OCI-LY7 (cell line): ENCODE measurements at regions not wholly inside any gene's neighbourhood (a gene's known extent, or its start where the extent isn't known, plus 50 kb on each side); places are given as distances from the start of the nearest gene placed in this dataset.

ENCODE experiments used
- BruUV-seq: library from RNA; stranded (reverse); fragments of 400-500 nt; replicated peaks from 2 replicates; lab custom pipeline; 2021; lab: Mats Ljungman, UMichigan
- CTCF ChIA-PET: fragments of 300-600 bp; sonication (Branson Sonifier 250); formaldehyde crosslinking; loops from one replicate; lab custom pipeline; 2022; ENCODE audit warnings: antibody characterized with exemption; ENCODE audit not compliant: unreplicated experiment; lab: Charles Lee
- POLR2A ChIA-PET: fragments of 300-600 bp; sonication (Branson Sonifier 250); formaldehyde crosslinking; loops from one replicate; lab custom pipeline; 2022; ENCODE audit warnings: antibody characterized with exemption; lab: Charles Lee
- DNase-seq: peaks from one replicate; pipeline ENCODE4 v3.0.0-alpha.2; 2015; ENCODE audit warnings: low spot score
- H2AFZ ChIP-seq: fragments of 200-600 bp; sonication (generic), shearing (Covaris generic); 2 replicates; pipeline ENCODE4 v1.6.1; 2014; ENCODE audit warnings: mild to moderate bottlenecking, antibody characterized with exemption, low read length, moderate library complexity
- H3K27ac ChIP-seq: fragments of 200-600 bp; sonication (generic); 2 replicates; pipeline ENCODE4 v1.5.1; 2014; ENCODE audit warnings: mixed run types, low read depth, mild to moderate bottlenecking, moderate library complexity, low read length, inconsistent platforms; ENCODE audit not compliant: poor library complexity, severe bottlenecking
- H3K36me3 ChIP-seq: fragments of 200-600 bp; sonication (generic); 2 replicates; pipeline ENCODE4 v1.6.1; 2014; ENCODE audit warnings: mild to moderate bottlenecking, antibody characterized with exemption, low read length, moderate library complexity, mixed read lengths; ENCODE audit not compliant: insufficient read depth
- H3K4me1 ChIP-seq: fragments of 200-600 bp; sonication (generic); 2 replicates; pipeline ENCODE4 v1.5.1; 2014; ENCODE audit warnings: mild to moderate bottlenecking, low read length; ENCODE audit not compliant: insufficient read depth, poor library complexity, severe bottlenecking
- H3K4me2 ChIP-seq: fragments of 200-600 bp; sonication (generic); 2 replicates; pipeline ENCODE4 v1.6.1; 2014; ENCODE audit warnings: mild to moderate bottlenecking, low read length
- H3K4me3 ChIP-seq: fragments of 200-600 bp; sonication (generic); 2 replicates; pipeline ENCODE4 v1.5.1; 2014; ENCODE audit warnings: mild to moderate bottlenecking, low read depth, low read length; ENCODE audit not compliant: poor library complexity, severe bottlenecking
- H3K79me2 ChIP-seq: fragments of 200-600 bp; sonication (generic); 2 replicates; pipeline ENCODE4 v1.6.1; 2016; ENCODE audit warnings: low read depth, mild to moderate bottlenecking, low read length, moderate library complexity, mixed read lengths; ENCODE audit not compliant: insufficient read depth
- H3K9me2 ChIP-seq: fragments of 200-600 bp; sonication (generic); 2 replicates; pipeline ENCODE4 v1.6.1; 2016; ENCODE audit warnings: mild to moderate bottlenecking, low read length, mixed read lengths; ENCODE audit not compliant: insufficient read depth
- H3K9me3 ChIP-seq: fragments of 200-600 bp; sonication (generic); 2 replicates; pipeline ENCODE4 v1.6.1; 2014; ENCODE audit warnings: mild to moderate bottlenecking, mixed run types, low read length, mixed read lengths
- H4K20me1 ChIP-seq: fragments of 200-600 bp; sonication (generic); 2 replicates; pipeline ENCODE4 v1.6.1; 2014; ENCODE audit warnings: mild to moderate bottlenecking, antibody characterized with exemption, low read length, moderate library complexity, mixed read lengths; ENCODE audit not compliant: insufficient read depth
- CTCF ChIP-seq: fragments of 200-600 bp; sonication (generic); conservative IDR thresholded peaks from 2 replicates; pipeline ENCODE4 v1.5.1; 2014; ENCODE audit warnings: mild to moderate bottlenecking, antibody characterized with exemption, low read length, moderate library complexity, mixed read lengths
- EZH2phosphoT487 ChIP-seq: fragments of 200-600 bp; sonication (generic); IDR thresholded peaks from 2 replicates; pipeline ENCODE4 v1.6.1; 2018; ENCODE audit warnings: low read depth, borderline replicate concordance, mild to moderate bottlenecking, mixed run types, antibody characterized with exemption, low read length, moderate library complexity, mixed read lengths
- intact Hi-C: fragments of 100-400 bp; cut with micrococcal nuclease; formaldehyde crosslinking; loops from one replicate; pipeline ENCODE4 v1.10.0; 2022; ENCODE audit not compliant: unreplicated experiment

DNA sequence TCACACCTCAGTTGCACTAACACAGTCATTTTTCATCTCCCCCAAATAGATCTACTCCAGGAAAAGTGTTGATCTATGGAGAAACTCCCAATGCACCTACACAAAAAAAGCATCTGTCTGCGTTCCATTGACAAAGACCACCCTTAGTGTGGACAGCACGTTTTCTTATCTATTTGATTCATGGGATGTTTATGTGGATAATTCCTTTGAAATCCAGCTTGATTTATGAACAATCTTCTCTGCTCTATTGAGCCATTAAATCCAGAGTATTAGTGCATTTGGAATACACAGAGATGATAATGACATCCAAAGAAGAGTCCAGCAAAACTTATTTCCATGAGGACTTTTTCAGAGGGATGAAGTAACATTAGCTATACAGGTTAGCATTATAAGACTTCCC, 1221.9 kb upstream of the NXPH2 start:
- Histone ChIP-seq H3K79me2 (no peaks in the 10 kb centered on the region), H3K9me2 (no peaks in the 10 kb centered on the region), H4K20me1 (no peaks in the 10 kb centered on the region), H3K4me2 (no peak overlapping the region), H3K9me3 (no peaks in the 10 kb centered on the region), H3K4me1 (no peaks in the 10 kb centered on the region), H3K4me3 (no peak overlapping the region), H2AFZ (no peak overlapping the region), H3K27ac (no peak overlapping the region), H3K36me3 (no peaks in the 10 kb centered on the region)
- no TSS peak for BruUV-seq
- no peak for TF ChIP-seq CTCF
- no peak for TF ChIP-seq EZH2phosphoT487
- no peak for DNase-seq
- ChIA-PET POLR2A (no interaction called here), CTCF (no interaction called here)
- intact Hi-C loops, result no loop called here

DNA sequence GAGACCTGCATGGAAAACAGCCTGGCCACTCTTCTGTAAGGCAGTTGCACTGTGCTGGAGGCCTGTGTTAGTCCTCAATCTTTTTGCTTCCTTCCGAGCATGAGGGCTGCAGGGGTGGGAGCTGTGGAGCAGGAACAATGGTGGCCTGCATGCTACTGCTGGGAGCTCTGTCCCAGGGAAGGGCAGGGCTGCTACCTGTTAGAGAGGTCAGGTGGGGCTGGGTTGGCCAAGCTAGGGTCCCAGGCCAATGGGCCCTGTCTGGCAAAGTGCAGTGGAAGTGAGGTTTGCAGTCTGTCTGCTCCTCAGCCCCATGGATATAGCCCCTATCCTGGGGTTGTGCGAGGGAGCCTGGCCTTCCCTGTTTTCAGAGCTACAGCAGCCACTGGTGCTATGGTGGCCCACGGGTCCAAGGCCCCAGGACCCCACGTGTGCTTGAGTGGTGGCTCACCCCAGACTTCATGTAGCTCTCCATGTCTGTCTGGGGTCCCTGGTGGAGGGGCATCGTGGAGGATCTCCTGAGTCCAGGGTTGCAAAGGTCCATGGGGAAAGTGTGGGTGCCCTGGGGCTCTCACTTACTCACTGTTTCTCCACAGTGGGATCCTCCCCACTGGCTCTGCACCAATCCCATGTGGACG, 1212.6 kb upstream of the NXPH2 start:
- Histone ChIP-seq H3K36me3 (no peaks in the 10 kb centered on the region), H3K4me3 (no peak overlapping the region), H3K4me1 (no peaks in the 10 kb centered on the region), H3K9me2 (no peaks in the 10 kb centered on the region), H2AFZ (no peak overlapping the region), H3K9me3 (no peaks in the 10 kb centered on the region), H4K20me1 (no peaks in the 10 kb centered on the region), H3K79me2 (no peaks in the 10 kb centered on the region), H3K4me2 (no peak overlapping the region), H3K27ac (no peak overlapping the region)
- DNase-seq, result no peak
- no peak for TF ChIP-seq EZH2phosphoT487
- TF ChIP-seq CTCF, result no peak
- CTCF ChIA-PET, result no interaction called here
- POLR2A ChIA-PET, result no interaction called here
- BruUV-seq, result no TSS peak
- intact Hi-C loops, result no loop called here

GRCh38 chr2:139992078-139992477, 1211.9 kb upstream of the NXPH2 start:
- BruUV-seq, result no TSS peak
- H3K79me2 ChIP-seq, result no peaks in the 10 kb centered on the region
- POLR2A ChIA-PET, result no interaction called here
- H3K9me3 ChIP-seq, result no peaks in the 10 kb centered on the region
- no peak overlapping the region for H2AFZ ChIP-seq
- no peak for DNase-seq
- CTCF ChIA-PET, result no interaction called here
- intact Hi-C loops, result no loop called here
- no peaks in the 10 kb centered on the region for H3K9me2 ChIP-seq
- no peaks in the 10 kb centered on the region for H3K4me1 ChIP-seq
- H4K20me1 ChIP-seq, result no peaks in the 10 kb centered on the region
- no peak overlapping the region for H3K27ac ChIP-seq
- TF ChIP-seq CTCF (0 out of 2 replicates have a peak, but pooled peaks have one; percentile 15), EZH2phosphoT487 (no peak)
- no peak overlapping the region for H3K4me3 ChIP-seq
- H3K36me3 ChIP-seq, result no peaks in the 10 kb centered on the region
- H3K4me2 ChIP-seq, result no peak overlapping the region
